ENCODE measurements at regions not wholly inside any gene's neighbourhood (a gene's known extent, or its start where the extent isn't known, plus 50 kb on each side); places are given as distances from the start of the nearest gene placed in this dataset.
A peak's percentile ranks its signal among the peaks of the same experiment; 100 is the strongest.
"Not testable (repeated sequence)": the region's sequence is repeated elsewhere in the genome, so short reads cannot be mapped to it uniquely, and the experiment has no call there.

- in situ Hi-C loops (cut with MboI; ENCODE audit: low pct_unique_long_range_greater_than_20kb, low sequenced_read_pairs) = no loop called here
- DNase-seq = no peak
Measured at GRCh38 chr4:74543231-74543781, 98.4 kb downstream of the AREG start.

GRCh38 chr4:74543983-74544382, 99.0 kb downstream of the AREG start:
- in situ Hi-C loops (cut with MboI; ENCODE audit: low pct_unique_long_range_greater_than_20kb, low sequenced_read_pairs) = no loop called here
- no peak for DNase-seq

GRCh38 chr4:74544655-74545361, 99.9 kb downstream of the AREG start:
- in situ Hi-C loops (cut with MboI; ENCODE audit: low pct_unique_long_range_greater_than_20kb, low sequenced_read_pairs) = no loop called here
- DNase-seq = no peak

- DNase-seq = no peak
- in situ Hi-C loops (cut with MboI; ENCODE audit: low pct_unique_long_range_greater_than_20kb, low sequenced_read_pairs) = no loop called here
Measured at GRCh38 chr4:74545448-74545847, 100.5 kb downstream of the AREG start.

- in situ Hi-C loops (cut with MboI; ENCODE audit: low pct_unique_long_range_greater_than_20kb, low sequenced_read_pairs) = no loop called here
- DNase-seq = no peak
Measured at GRCh38 chr4:74546057-74546456, 101.1 kb downstream of the AREG start.

- in situ Hi-C loops (cut with MboI; ENCODE audit: low pct_unique_long_range_greater_than_20kb, low sequenced_read_pairs) = no loop called here
- DNase-seq = no peak
Measured at GRCh38 chr4:74547042-74547441, 102.1 kb downstream of the AREG start.

- no peak for DNase-seq
- in situ Hi-C loops (cut with MboI; ENCODE audit: low pct_unique_long_range_greater_than_20kb, low sequenced_read_pairs) = no loop called here
Measured at GRCh38 chr4:74548561-74548960, 103.6 kb downstream of the AREG start.

- in situ Hi-C loops (cut with MboI; ENCODE audit: low pct_unique_long_range_greater_than_20kb, low sequenced_read_pairs) = no loop called here
Measured at GRCh38 chr4:74549936-74550335, 105.0 kb downstream of the AREG start.

GRCh38 chr4:74555231-74555630, 110.3 kb downstream of the AREG start:
- in situ Hi-C loops (cut with MboI; ENCODE audit: low pct_unique_long_range_greater_than_20kb, low sequenced_read_pairs) = no loop called here
- DNase-seq = no peak

More at GRCh38 chr4:74549936-74550335, 105.0 kb downstream of the AREG start:
- no peak for DNase-seq

- in situ Hi-C loops (cut with MboI; ENCODE audit: low pct_unique_long_range_greater_than_20kb, low sequenced_read_pairs) = no loop called here
- no peak for DNase-seq
Measured at GRCh38 chr4:74555843-74556242, 110.9 kb downstream of the AREG start.

- in situ Hi-C loops (cut with MboI; ENCODE audit: low pct_unique_long_range_greater_than_20kb, low sequenced_read_pairs) = no loop called here
Measured at GRCh38 chr4:74559853-74560252, 114.9 kb downstream of the AREG start.

GRCh38 chr4:74567981-74568380, 123.0 kb downstream of the AREG start:
- in situ Hi-C loops (cut with MboI; ENCODE audit: low pct_unique_long_range_greater_than_20kb, low sequenced_read_pairs) = no loop called here
- no peak for DNase-seq

More at GRCh38 chr4:74559853-74560252, 114.9 kb downstream of the AREG start:
- DNase-seq = peak; percentile 28

GRCh38 chr4:74570095-74570494, 125.2 kb downstream of the AREG start:
- in situ Hi-C loops (cut with MboI; ENCODE audit: low pct_unique_long_range_greater_than_20kb, low sequenced_read_pairs) = no loop called here
- no peak for DNase-seq

- in situ Hi-C loops (cut with MboI; ENCODE audit: low pct_unique_long_range_greater_than_20kb, low sequenced_read_pairs) = no loop called here
Measured at GRCh38 chr4:74578329-74578728, 133.4 kb downstream of the AREG start.

GRCh38 chr4:74578865-74579264, 133.9 kb downstream of the AREG start:
- in situ Hi-C loops (cut with MboI; ENCODE audit: low pct_unique_long_range_greater_than_20kb, low sequenced_read_pairs); DNase-seq: not testable (repeated sequence)

More at GRCh38 chr4:74578329-74578728, 133.4 kb downstream of the AREG start:
- no peak for DNase-seq

GRCh38 chr4:74583089-74583700, 138.3 kb downstream of the AREG start:
- in situ Hi-C loops (cut with MboI; ENCODE audit: low pct_unique_long_range_greater_than_20kb, low sequenced_read_pairs) = no loop called here
- DNase-seq = no peak

GRCh38 chr4:74583757-74584156, 138.8 kb downstream of the AREG start:
- DNase-seq = no peak
- in situ Hi-C loops (cut with MboI; ENCODE audit: low pct_unique_long_range_greater_than_20kb, low sequenced_read_pairs) = no loop called here

GRCh38 chr4:74588350-74588749, 143.4 kb downstream of the AREG start:
- no peak for DNase-seq
- in situ Hi-C loops (cut with MboI; ENCODE audit: low pct_unique_long_range_greater_than_20kb, low sequenced_read_pairs) = no loop called here

GRCh38 chr4:74590476-74590875, 145.5 kb downstream of the AREG start:
- DNase-seq = no peak
- in situ Hi-C loops (cut with MboI; ENCODE audit: low pct_unique_long_range_greater_than_20kb, low sequenced_read_pairs) = no loop called here

- in situ Hi-C loops (cut with MboI; ENCODE audit: low pct_unique_long_range_greater_than_20kb, low sequenced_read_pairs) = no loop called here
Measured at GRCh38 chr4:74598611-74599325, 153.8 kb downstream of the AREG start.

More at GRCh38 chr4:74598611-74599325, 153.8 kb downstream of the AREG start:
- DNase-seq = no peak
